ENCODE measurements at regions not wholly inside any gene's neighbourhood (a gene's known extent, or its start where the extent isn't known, plus 50 kb on each side); places are given as distances from the start of the nearest gene placed in this dataset.
"Not testable (repeated sequence)": the region's sequence is repeated elsewhere in the genome, so short reads cannot be mapped to it uniquely, and the experiment has no call there.

DNA sequence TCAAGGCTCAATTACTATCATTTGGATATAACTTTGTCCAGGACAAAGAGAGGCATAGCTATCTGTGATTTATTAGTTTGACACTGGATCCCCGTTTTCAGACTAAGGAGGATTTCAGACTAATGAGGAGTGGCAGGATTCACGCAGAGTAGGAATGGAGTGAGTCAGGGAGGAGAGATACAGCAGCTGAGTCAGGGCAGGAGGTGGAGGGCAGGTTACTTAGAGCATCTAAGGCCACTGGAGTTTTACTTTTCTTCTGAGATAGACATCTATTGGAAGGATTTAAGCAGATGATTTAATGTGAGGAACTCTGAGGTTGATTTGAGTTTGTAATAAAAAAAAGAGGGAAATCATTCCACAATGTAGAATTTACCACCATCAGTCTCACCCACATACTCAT lies 110.6 kb downstream of the RPIA start:
- not testable (repeated sequence) for DNase-seq

DNA sequence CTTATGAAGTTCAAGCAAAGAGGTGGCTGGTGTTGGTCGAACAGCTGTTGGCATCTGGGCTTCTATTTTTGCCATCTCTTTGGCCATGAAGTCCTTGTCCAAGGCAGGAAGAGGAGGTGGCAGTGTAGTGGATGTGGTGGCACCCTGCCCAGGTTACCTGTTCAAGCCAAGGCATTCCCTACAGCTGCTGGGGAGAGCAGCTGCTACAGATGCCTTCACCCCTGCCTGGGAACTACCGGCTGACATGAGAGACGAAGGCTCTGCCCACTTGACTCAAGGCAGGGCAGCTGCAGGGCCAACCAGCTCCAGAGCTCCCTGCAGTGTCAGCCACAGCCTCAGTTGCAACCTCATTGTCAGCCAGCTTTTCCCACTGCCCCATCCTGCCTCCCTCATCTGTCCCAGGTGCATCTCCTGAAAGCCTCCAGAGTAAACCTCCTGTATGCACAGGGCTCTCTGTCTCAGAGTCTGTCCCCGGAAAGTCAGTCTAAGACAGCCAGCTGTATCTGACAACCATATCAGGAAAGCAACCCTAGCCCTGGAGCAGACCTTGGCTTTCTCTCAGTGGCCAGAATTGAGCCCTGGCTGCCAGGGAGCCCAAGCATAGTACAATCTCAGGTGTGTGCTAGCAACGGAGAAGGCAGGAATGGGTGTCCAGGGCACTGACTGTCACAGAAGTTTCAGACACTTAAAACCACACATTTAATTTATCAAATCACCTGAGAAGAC lies 115.9 kb downstream of the RPIA start:
- no peak for DNase-seq

DNA sequence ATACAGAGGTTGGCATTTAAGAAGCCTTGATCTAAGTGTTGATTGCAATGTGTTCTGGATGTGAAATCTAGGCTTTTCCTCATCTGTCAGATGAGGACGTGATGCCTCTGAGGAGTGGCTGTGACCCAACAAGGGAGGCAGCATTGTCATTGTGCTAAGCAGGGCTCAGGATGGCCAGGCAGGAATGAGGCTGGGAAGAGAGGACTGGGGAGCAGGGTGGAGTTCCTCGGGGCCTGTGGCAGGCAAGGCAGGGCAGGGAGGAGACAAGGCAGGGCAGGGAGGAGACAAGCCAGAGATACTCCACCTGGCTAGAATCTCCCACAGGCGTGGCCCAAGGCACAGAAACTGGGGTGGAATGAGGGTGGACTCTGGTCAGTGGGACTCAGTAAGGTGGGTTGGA lies 116.6 kb downstream of the RPIA start:
- no peak for DNase-seq

DNA sequence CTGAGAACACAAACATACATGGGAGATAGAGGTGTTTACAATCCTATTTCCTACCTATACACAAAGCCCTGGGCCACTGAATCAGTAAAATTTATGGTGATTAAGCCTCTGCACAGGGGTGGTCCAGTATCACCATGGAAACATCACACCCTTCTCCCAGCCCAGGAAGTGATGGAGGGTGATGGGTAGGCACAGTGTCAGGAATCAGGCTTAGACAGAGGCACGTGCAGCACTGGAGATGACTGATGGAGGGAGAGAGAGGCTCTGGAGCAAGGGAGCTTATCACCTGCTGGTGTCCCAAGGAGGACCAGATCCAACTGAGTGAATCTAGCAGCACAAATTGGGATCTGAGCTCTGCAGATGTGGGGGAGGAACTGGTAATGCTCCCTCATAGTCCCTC lies 117.2 kb downstream of the RPIA start:
- no peak for DNase-seq

DNA sequence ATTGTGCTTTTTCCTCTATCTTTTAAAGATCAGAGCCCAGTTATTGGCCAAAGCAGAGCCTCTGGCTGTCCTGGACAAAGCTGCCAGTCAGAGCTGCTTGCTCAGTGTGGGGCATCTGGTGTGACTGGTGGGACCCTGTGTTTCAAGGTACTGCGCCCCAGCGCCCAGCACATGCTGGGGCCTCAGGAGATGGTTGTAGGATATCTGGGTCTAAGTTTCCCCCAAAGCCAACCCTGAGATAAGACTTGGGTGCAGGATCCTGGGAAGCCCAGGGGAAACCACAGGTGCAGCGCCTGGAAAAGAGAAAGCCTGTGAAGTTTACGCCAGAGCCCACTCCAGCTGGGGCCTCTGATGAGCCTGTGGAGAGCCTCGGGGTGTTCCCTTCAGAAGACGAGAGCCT lies 117.7 kb downstream of the RPIA start:
- DNase-seq = no peak

DNA sequence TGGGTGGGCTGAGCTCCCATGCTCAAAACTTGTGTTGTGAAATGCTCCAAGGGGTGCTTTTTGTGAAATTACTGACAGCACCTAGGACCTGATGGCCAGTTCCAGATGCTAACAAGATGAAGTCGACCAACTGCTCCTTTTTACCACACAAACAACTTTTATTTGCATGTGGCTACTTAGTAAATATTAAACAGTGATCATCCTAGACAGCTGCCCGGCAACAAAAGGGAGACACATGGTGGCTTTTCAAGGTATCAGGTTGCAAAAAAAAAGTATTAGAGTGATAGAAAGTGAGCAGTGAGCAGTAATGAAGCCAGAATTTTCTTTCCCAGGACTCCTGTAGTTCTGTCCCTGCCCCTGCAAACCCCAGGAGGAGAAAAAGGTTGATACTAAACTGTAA lies 118.5 kb downstream of the RPIA start:
- DNase-seq = no peak

DNA sequence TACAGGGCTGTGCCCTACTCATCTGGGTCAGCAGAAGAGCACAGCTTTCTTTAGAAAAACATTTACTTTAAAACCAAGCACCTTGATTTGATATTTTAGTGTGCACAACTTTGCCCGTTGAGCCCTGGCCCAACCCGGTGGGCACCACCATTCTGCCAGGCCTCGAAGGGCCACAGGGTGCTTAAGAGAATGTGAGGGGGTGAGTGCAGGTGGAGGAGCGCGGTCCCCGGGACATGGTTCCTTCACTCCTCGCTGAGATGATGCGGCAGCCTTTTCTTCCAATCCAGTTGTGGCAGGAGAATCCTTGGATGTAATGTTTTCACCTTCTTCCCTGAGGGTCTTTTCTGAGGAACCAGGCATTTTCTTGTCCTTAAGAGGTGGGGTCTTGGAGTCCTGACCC lies 119.0 kb downstream of the RPIA start:
- no peak for DNase-seq

DNA sequence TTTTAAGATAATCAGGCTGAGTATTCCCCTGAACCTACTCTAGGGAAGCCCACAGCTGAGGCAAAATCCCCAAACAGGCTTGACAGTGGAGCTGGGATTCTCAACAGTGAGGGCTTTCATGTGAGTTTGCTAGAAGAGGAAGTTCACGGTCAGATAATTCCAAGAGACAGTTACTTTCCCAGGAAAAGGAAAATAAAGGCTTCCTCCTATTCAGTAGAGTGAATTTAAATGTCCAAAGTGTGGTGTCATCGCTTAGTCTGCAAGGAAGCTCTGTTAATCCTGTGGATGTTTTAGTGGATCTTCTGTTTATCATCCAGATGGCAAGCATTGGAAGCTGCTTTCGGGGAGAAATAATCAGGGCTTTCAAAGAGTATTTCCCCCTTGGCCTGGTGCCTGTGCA lies 119.8 kb downstream of the RPIA start:
- no peak for DNase-seq

DNA sequence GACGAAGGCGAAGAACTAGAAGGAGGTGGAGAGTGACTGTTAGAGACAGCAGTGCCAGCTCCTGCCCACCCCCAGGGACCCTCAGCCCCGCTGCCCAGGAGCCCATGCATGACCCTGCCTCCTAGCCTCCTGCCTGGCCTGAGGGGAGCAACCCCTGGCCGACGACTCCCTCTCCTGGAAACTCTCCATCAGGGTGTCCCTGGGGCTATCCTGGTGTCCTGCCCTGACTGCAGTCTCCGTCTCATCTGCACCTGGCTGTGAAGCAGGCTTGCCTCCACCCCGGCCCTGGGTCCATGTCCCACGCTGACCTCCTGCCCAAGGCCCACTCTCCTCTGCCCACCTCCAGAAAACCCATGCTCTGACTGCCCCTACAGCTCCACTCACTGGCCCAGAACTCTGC lies 120.2 kb downstream of the RPIA start:
- DNase-seq = no peak

DNA sequence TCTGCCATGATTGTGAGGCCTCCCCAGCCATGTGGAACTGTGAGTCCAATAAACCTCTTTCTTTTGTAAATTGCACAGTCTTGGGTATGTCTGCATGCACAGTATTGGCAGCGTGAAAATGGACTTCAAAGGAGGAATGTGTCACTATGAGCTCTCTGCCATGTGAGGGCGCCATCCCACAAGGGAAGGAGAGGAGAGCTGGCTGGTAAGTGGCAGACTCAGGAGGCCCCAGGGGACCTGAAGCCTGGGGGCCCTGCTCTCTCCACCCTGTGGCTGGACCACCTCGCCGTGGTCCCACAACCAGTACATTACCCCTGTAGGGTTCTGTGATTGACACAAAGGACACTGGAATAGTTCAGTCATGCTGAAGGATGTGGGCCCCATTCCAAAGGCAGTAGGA lies 122.1 kb downstream of the RPIA start:
- no peak for DNase-seq

DNA sequence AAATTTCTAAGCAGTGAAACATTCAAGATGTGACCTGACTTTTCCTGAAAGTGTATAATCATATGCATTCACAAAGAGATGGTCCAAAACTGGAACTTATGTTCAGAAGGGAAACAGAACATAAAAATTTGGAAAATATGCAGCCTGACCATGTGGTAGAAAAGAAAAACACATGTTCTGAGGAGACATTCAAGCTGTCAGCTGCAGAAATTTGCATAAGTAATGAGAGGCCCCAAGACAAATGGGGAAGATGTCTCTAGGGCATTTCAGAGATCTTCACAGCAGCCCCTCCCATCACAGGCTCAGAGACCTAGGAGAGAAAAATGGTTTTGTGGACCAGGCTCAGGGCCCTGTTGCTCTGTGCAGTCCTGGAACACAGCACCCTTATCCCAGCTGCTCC lies 123.8 kb downstream of the RPIA start:
- no peak for DNase-seq

DNA sequence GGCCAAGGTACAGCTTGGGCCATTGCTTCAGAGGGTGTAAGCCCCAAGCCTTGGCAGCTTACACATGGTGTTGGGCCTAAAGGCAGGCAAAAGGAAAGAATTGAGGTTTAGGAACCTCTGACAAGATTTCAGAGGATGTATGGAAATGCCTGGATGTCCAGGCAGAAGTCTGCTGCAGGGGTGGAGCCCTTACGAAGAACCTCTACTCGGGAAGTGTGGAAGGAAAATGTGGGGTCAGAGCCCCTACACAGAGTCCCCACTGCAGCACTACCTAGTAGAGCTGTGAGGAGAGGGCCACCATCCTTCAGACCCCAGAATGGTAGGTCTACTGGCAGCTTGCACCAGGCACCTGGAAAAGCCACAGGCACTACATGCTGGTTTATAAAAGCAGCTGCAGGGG lies 124.2 kb downstream of the RPIA start:
- no peak for DNase-seq

DNA sequence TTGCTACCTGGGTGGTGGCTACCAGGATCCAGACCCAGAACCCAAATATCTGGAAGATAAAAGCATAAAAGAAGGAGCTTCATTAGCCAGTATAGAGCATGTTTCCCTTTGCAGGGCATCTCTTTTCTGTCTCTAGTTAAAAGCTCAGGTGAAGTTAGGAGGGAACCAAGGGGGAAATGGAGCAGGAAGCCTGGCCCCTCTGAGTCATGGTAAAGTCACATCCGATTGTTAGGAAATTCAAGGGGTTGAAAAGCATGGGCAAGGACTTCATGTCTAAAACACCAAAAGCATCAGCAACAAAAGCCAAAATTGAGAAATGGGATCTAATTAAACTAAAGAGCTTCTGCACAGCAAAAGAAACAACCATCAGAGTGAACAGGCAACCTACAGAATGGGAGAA lies 126.9 kb downstream of the RPIA start:
- no peak for DNase-seq

DNA sequence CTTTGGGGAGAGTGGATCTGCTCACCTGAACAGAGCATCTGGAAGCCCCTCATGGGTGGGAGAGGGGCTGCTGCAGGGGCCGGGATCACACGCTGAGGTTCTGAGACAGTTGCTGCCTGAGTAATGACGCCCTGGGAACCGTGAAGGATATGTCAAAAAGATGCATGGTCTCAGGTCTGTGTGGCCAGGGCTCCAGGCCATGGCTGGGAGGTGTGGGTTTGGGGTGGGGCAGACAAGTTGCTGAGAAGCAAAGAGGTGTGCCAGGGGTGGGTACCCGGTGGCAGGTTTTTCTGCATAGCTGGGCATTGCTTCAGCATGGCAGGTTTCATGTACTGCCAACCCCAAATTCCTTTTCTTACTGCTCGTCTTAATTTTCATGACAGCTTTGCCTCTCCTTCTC lies 133.5 kb downstream of the RPIA start:
- DNase-seq = no peak

DNA sequence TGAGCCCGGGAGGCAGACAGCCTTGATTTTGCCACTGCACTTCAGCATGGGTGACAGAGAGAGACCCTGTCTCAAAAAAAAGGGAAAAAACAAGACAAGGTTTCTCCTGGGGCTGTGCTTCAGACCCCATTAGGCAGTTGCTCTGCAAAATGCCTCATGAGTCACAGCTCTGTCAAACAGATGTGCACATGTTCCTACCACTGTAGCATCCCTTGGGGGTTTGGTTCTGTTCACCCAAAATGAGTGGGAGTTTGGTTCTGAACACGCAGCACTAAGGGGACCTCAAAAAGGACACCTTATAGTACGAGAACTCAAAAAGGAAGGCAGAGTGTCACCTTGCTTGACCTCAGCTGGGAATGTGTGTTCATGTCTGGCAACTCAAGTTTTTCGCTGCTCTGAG lies 134.9 kb downstream of the RPIA start:
- no peak for DNase-seq

DNA sequence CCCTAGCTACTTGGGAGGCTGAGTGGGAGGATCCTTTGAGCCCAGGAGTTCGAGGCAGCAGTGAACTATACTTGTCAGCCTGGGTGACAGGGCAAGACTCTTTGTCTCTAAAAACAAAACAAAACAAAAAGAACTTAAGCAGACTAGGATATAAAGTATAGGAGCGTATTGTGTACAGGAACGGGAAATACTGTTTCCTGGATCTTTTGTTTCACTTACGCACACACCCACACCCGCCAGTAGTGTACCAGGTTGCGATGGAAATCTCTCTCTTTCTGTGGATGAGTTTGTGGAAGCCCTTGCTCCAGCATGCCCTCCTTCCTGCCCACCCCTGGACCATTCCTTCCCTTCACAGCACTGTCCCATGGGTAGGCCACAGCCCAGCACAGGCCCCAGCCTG lies 136.3 kb downstream of the RPIA start:
- no peak for DNase-seq

DNA sequence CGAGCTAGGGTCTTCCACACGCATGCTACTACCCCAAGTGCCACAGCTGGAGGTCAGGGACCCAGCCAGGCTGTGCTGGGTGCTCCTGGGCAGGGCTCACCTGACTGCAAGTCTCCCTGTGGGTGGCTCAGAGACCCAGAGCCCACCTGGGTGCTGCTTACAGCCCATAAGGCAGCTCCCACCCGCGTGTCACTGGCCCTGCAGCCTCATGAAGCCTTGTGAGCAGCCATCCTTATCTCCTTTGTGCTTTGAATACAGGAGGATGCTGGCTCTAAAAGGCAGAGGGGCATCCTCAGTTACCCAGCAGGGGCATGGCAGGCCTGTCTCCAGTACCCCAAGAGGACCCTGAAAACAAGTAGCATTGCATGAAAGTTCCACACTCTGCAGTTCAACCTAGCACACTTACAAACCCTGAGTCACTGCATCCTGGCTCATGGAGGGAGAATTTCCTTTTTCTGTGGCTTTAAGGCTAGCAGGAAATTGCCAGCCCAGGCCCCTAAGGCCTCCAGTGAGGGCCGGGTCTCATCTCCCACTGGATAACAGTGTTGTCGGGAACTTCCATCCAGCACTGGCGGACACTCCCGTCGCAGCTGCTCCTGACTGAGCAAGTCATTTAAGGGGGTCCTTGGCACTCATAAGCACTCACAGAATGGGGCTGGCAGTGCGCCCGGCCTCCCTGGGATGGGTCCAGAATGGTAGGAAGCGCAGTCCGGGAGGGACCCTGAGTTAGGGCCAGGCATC lies 137.1 kb downstream of the RPIA start:
- no peak for DNase-seq

DNA sequence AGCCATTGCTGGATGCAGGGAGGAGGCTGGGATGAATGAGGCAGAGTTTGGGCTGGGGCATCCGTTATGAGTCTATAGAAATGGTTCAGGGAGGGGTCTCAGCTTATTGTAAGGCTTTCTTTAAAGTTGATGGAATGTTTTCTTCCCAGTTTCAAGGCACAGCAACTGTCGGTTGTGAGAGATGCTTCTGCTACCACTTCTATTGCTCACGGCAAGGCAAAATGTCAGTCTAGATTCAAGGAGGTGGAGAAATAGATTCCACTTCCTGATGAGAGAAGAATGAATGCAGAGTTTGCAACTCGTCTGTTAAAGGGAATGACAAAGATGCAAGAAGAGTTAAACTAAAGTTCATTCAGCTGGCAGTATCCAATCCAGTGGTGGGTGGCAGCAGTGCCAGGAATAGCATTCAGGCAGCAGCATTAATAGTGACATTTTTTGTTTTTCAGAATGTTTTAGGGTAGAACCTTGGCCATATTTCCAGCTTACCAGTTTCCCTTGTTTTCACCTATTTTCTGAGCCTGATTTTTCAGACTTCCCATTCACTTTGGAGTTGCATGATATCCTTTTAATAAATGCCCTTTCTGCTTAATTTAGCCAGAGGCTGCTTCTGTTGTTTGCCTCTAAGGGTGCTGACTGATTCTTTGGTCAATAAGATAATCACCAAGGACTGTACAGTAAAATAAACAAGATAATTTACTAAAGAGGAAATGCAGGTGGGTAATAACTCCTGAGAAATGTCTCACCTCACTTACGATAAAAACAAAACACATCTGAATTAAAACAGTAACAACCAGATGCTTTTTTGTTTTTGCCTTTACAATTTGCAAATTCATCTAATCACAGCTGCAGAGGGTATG lies 138.4 kb downstream of the RPIA start:
- no peak for DNase-seq

DNA sequence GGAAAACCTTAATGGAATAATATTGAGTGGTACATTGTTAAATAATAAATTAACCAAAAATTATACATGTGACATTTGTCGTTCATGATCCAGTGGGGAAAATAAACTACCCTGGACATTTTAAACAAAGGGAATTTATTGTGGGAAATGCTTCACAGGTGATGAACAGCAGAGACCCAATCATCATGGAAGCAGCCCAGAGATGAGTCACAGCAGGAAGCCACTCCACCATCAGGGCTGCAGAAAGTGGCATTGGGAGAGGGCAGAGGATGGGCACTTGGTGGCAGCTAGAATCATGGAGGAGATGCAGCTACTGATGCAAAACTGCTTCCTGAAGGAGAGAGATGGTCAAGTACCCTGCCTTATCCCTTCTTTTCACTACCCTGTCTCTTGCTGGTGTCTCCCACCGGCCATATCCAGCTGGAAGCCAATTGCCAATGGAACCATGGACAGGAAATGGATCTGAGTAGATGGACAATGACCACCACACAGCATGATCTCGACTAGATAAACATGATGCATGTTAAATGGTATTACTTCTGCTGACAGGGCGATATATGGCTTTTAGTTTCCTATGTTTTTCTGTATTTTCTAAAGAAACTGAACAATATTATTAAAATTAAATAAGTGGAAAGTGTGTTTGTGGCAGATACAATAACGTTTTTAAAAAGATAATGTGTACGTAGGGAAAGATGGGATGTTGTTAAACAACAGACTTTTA lies 139.8 kb downstream of the RPIA start:
- no peak for DNase-seq

DNA sequence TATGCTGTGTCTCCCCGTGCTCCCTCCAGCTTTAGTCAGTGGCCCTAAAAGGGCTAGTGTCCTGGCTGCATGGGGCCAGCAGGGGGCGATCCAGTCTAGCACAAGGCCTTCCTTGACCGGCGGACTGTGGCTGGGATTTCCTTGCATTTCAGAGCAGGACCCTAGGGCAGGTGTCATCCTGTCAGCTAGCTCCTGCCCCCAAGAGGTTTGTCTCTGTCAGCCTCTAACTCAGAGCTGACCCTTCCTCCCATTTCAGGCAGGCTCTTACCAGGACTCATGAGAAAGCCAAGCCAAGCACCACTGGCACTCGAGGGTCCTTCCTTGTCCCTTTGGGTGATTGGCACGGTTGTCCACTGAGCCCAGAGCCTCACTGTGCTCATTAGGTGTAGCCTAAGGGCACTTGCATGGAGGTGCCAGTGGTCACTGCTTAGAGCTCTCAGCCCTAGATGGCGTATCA lies 140.3 kb downstream of the RPIA start:
- DNase-seq = no peak

DNA sequence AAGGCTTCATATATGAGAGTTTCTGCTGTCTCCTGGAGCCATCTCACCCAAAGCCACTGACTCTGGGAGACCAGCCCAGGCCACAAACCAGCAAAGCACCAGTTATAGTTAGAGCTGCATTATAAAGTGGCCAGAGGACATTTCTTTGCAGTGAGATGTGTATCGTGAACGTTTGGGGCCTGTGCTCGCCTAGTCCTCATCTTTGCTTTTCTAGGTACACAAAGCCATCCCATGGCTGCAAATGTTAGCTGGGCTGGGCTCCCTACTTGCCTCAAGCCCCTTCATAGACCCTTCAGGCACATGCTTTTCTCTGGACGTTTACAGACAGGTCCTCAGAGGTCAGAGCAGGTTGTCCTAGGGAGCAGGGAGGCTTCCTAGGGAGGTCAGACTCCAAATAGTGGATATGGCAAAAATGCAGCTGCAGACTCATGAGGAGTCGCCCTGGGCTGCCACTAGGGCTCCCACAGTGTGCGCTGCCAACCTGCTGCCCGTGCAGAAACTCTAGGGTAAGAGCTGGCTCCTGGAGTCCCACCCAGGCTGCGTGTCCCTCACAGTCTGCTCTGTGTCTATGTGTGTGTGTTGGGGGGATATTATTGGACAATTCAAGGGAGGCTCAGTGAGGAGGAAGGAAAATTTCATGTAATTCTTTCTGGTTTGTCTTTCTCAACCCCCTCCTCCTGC lies 141.0 kb downstream of the RPIA start:
- no peak for DNase-seq

DNA sequence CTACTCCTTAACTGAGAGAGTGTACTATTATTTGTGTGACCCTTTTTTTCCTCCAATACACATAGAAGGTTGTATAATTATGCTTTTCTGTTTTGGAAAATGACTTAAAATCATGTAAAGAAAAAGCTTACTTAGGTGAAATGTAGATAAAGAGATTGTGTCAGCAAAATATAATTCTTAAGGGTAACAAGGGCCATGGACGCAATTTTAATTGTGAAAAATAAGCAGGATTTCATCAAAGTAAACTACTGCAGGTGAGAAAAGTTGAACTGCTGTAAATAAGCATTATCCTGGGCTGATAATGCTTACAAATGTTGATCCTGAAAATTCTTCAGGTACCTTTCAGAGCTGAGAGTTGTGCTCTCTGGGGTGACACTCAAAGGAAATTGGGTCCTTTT lies 141.5 kb downstream of the RPIA start:
- DNase-seq = no peak

DNA sequence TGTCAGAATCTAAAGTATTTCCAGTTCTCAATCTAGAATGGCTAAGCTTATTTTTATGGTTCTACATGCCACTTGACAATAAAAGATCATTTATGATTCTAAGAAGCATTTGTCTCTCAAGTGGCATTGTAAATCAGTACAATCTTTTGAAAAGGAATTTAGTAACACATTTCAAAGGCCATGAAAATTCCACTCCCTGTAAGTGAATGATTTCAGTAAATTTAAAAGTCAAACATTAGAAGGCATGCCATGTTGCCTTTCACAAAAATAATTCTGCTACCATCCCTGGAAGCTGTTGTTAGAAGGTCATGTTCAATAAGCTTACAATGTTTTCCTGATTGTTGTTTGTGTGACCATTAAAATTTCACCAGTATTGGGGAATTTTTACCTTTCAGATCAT lies 142.9 kb downstream of the RPIA start:
- DNase-seq = no peak

Data from stimulated activated naive CD4-positive, alpha-beta T cell treated with Interleukin-2 at 50 U/mL for 16 hours (primary cell).